K562 (cell line): ENCODE measurements at regions not wholly inside any gene's neighbourhood (a gene's known extent, or its start where the extent isn't known, plus 50 kb on each side); places are given as distances from the start of the nearest gene placed in this dataset.

Experiments
- ATAC-seq: fragments of 200-7000 bp; cut with Tn5 transposase; 3 replicates; pipeline ENCODE4 v1.9.1; 2020; ENCODE audit warnings: moderate library complexity
- BruUV-seq: library from RNA; stranded (reverse); fragments of 400-500 nt; replicated peaks from 2 replicates; lab custom pipeline; 2021; lab: Mats Ljungman, UMichigan
- CTCF ChIA-PET: fragments of 300-600 bp; formaldehyde crosslinking; extraction: SDS; loops from one replicate; lab custom pipeline; 2021; ENCODE audit warnings: low intra/inter-chr PET ratio; lab: Yijun Ruan, JAX
- POLR2A ChIA-PET: fragments of 300-600, 350-650 bp; sonication (Branson Sonifier 250); formaldehyde crosslinking; extraction: SDS; loops from one replicate; lab custom pipeline; 2021; ENCODE audit warnings: antibody characterized with exemption, inconsistent platforms; lab: Yijun Ruan, JAX
- DNase-seq, 4 experiments: peaks; one replicate each; pipeline versions ENCODE4 v3.0.0 to v3.0.0-alpha.2; 2011 to 2018; ENCODE audit warnings: low spot score in 3 of 4, mixed read lengths in 3 of 4; ENCODE audit errors: extremely low read depth in 1 of 4
- FAIRE-seq: peaks from 2 replicates; lab custom pipeline; 2011; peaks lifted over from hg19 to GRCh38; lab: Jason Lieb, UNC
- H2AFZ ChIP-seq: 2 replicates; pipeline ENCODE4 v1.6.0; 2011; ENCODE audit warnings: low read depth, low read length, control low read depth, inconsistent platforms
- H3K27ac ChIP-seq: fragments of 200-600 bp; 3 replicates; pipeline ENCODE4 v1.8.0; 2011; ENCODE audit warnings: low read depth, mild to moderate bottlenecking, control low read depth, inconsistent platforms, low read length, moderate library complexity, mixed read lengths; ENCODE audit errors: extremely low read depth
- H3K27me3 ChIP-seq, 2 experiments: fragments of 300-600 bp in 1 of 2; 2 replicates in 1 of 2; 3 replicates in 1 of 2; pipeline versions ENCODE4 v1.6.0 to v1.8.0; 2011; ENCODE audit warnings: inconsistent platforms in 2 of 2, low read length in 2 of 2, mild to moderate bottlenecking in 1 of 2, mixed read lengths in 1 of 2, moderate library complexity in 1 of 2; ENCODE audit not compliant: control insufficient read depth in 2 of 2, insufficient read depth in 2 of 2
- H3K36me3 ChIP-seq: fragments of 300-600 bp; 3 replicates; pipeline ENCODE4 v1.8.0; 2011; ENCODE audit warnings: mild to moderate bottlenecking, low read length, inconsistent platforms; ENCODE audit not compliant: control insufficient read depth, insufficient read depth
- H3K4me1 ChIP-seq, 2 experiments: fragments of 200-600 bp in 1 of 2; replicated peaks in 1 of 2; 2 replicates in 1 of 2; 3 replicates in 1 of 2; pipeline versions ENCODE4 v1.5.1 to v1.8.0; 2011; ENCODE audit warnings: inconsistent platforms in 2 of 2, low read length in 2 of 2, mild to moderate bottlenecking in 1 of 2, mixed read lengths in 1 of 2, moderate library complexity in 1 of 2; ENCODE audit not compliant: control insufficient read depth in 2 of 2, insufficient read depth in 2 of 2
- H3K4me2 ChIP-seq: 2 replicates; pipeline ENCODE4 v1.6.1; 2011; ENCODE audit warnings: low read length, control low read depth, inconsistent platforms, mixed read lengths; ENCODE audit not compliant: insufficient read depth
- H3K4me3 ChIP-seq: fragments of 200-600 bp; sonication (generic), shearing (Covaris generic); 2 replicates; pipeline ENCODE4 v1.5.1; 2016; ENCODE audit warnings: control low read depth, inconsistent platforms
- H3K79me2 ChIP-seq: fragments of 200-600 bp; 3 replicates; pipeline ENCODE4 v1.8.0; 2011; ENCODE audit warnings: low read length, inconsistent platforms; ENCODE audit not compliant: control insufficient read depth, insufficient read depth
- H3K9ac ChIP-seq, 2 experiments: 2 replicates each; pipeline versions ENCODE4 v1.6.0 to v1.6.1; 2011; ENCODE audit warnings: low read depth in 2 of 2, low read length in 2 of 2, control low read depth in 1 of 2, inconsistent platforms in 1 of 2, mild to moderate bottlenecking in 1 of 2, mixed read lengths in 1 of 2; ENCODE audit not compliant: insufficient read depth in 1 of 2
- H3K9me1 ChIP-seq: one replicate; pipeline ENCODE4 v1.6.0; 2011; ENCODE audit warnings: inconsistent platforms, mild to moderate bottlenecking, low read length, moderate library complexity; ENCODE audit not compliant: control insufficient read depth, insufficient read depth
- H3K9me3 ChIP-seq: replicated peaks from 2 replicates; pipeline ENCODE4 v1.5.1; 2011; ENCODE audit warnings: low read depth, low read length, inconsistent platforms; ENCODE audit not compliant: control insufficient read depth, insufficient read depth
- H4K20me1 ChIP-seq: replicated peaks from 2 replicates; pipeline ENCODE4 v1.6.1; 2011; ENCODE audit warnings: low read length, inconsistent platforms, mixed read lengths; ENCODE audit not compliant: control insufficient read depth, insufficient read depth
- BRCA1 ChIP-seq, 2 experiments: fragments of 450-650 bp in 1 of 2; sonication (generic) in 1 of 2; formaldehyde crosslinking in 1 of 2; IDR thresholded peaks; 2 replicates each; pipeline versions ENCODE4 v1.5.0 to v1.6.1; 2017 to 2020; ENCODE audit warnings: mild to moderate bottlenecking in 1 of 2, missing genetic modification reagents in 1 of 2
- NR2C2 ChIP-seq, 2 experiments: fragments of 200-800 bp in 1 of 2; sonication (Bioruptor generic) in 1 of 2; sonication (generic) in 1 of 2; formaldehyde crosslinking in 1 of 2; IDR thresholded peaks; 2 replicates each; pipeline versions ENCODE4 v1.6.1 to v1.8.0; 2016 to 2022; ENCODE audit warnings: mild to moderate bottlenecking in 1 of 2, missing compliant biosample characterization in 1 of 2, missing genetic modification characterization in 1 of 2, missing genetic modification reagents in 1 of 2
- SFPQ ChIP-seq: fragments of 200-400 bp; formaldehyde crosslinking; IDR thresholded peaks from 2 replicates; pipeline ENCODE4 v1.6.1; 2017; ENCODE audit warnings: mild to moderate bottlenecking, low read depth, low read length, moderate library complexity
- TEAD4 ChIP-seq, 2 experiments: sonication (generic) in 1 of 2; formaldehyde crosslinking in 1 of 2; IDR thresholded peaks; 2 replicates each; pipeline versions ENCODE4 v1.6.1 to v1.8.0; 2012 to 2022; ENCODE audit warnings: borderline replicate concordance in 1 of 2, inconsistent platforms in 1 of 2, low read length in 1 of 2, mild to moderate bottlenecking in 1 of 2, missing genetic modification reagents in 1 of 2
- ZNF12 ChIP-seq: sonication (generic); formaldehyde crosslinking; IDR thresholded peaks from 2 replicates; pipeline ENCODE4 v1.4.0; 2020; ENCODE audit warnings: mild to moderate bottlenecking, missing genetic modification reagents
- ZNF282 ChIP-seq: sonication (generic); formaldehyde crosslinking; IDR thresholded peaks from 2 replicates; pipeline ENCODE4 v1.8.1; 2023; ENCODE audit warnings: missing genetic modification reagents
- ZNF354B ChIP-seq: fragments of 250-450 bp; sonication (Bioruptor Pico); IDR thresholded peaks from 2 replicates; pipeline ENCODE4 v1.4.0; 2020
- whole genome bisulfite sequencing: fragments of 100-300 bp; shearing (Covaris generic); methylation state at CpG from one replicate; pipeline ENCODE4 v1.1.6; 2016; ENCODE audit warnings: low coverage, mixed read lengths; ENCODE audit not compliant: insufficient coverage; ENCODE audit errors: missing lambda C conversion rate; 5-methylcytosine and 5-hydroxymethylcytosine counted together
- in situ Hi-C: fragments of 300-500 bp; cut with MboI; formaldehyde crosslinking; loops from 4 replicates; pipeline ENCODE4 v1.15.0; 2018; ENCODE audit warnings: inconsistent platforms, mixed read lengths
- intact Hi-C: fragments of 100-400 bp; cut with micrococcal nuclease; formaldehyde crosslinking; loops from 2 replicates; pipeline ENCODE4 v1.14.2; 2022

GRCh38 chr9:117958726-117959125 is 254.5 kb downstream of the TLR4 start:
- Histone ChIP-seq H2AFZ (no peak overlapping the region), H4K20me1 (no peaks in the 10 kb centered on the region), H3K27ac (no peak overlapping the region), H3K9ac (no peak overlapping the region), H3K4me1 (no peaks in the 10 kb centered on the region), H3K79me2 (no peaks in the 10 kb centered on the region), H3K36me3 (no peaks in the 10 kb centered on the region), H3K9me1 (no peaks in the 10 kb centered on the region), H3K4me3 (no peak overlapping the region), H3K27me3 (no peaks in the 10 kb centered on the region), H3K4me2 (no peak overlapping the region), H3K9me3 (no peaks in the 10 kb centered on the region)
- FAIRE-seq (no peak), ATAC-seq (no peak), DNase-seq (no peak)
- in situ Hi-C loops: no loop called here
- CTCF ChIA-PET: interaction anchor here (0.6 kb wide), 1 partner anchor 313 kb away, joined by 5 read pairs; no protein-coding TSS in a partner anchor
- BruUV-seq: no TSS peak
- TF ChIP-seq BRCA1 (IDR thresholded peaks at IDR 0.05) (no peak), BRCA1 (CRISPR knock-in tag; IDR thresholded peaks at IDR 0.05) (no peak), ZNF282 (no peak), SFPQ (no peak), ZNF12 (no peak), TEAD4 (IDR thresholded peaks at IDR 0.05; ENCODE audit: low read length) (no peak), TEAD4 (CRISPR knock-in tag; IDR thresholded peaks at IDR 0.05; ENCODE audit: borderline replicate concordance) (no peak), ZNF354B (no peak), NR2C2 (CRISPR knock-in tag; IDR thresholded peaks at IDR 0.05) (no peak), NR2C2 (tag; IDR thresholded peaks at IDR 0.05) (no peak)
- intact Hi-C loops: no loop called here
- 3% methylated on average over 2 of the region's 2 CpGs for WGBS
- POLR2A ChIA-PET: no interaction called here
